ENCODE measurements at regions not wholly inside any gene's neighbourhood (a gene's known extent, or its start where the extent isn't known, plus 50 kb on each side); places are given as distances from the start of the nearest gene placed in this dataset.

DNA sequence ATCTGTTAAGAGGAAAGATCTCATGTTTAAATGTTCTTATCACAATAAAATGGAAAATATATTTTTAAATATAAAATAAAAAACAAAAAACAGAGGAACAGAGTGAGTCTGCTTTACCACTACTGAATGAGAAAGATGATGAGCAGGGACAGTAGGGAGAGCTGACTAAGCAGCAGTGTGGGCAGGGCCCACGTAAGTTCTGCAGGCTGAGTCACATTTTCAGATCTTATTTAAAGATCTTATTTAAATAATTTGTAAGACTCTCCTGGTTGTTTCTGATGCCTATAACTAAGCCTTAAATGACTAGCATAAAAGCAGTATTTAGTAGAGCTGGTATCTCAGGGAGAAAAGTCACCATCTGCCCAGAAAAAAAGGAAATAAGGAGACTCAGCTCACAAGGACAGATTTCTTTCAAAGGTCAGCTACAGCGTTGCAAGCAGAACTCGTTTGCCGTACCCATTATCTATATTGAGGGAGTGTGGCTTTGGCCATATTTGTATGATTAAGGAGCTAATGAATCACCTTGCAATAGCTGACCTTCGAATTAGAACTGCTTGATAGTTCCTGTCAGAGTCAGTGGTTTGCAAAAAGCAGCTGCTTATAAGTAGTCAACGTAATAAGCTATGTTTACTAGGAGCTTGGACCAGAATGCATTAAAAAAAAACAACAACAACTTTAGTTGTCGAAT lies 322.1 kb upstream of the CHAC2 start:
- DNase-seq, result no peak

DNA sequence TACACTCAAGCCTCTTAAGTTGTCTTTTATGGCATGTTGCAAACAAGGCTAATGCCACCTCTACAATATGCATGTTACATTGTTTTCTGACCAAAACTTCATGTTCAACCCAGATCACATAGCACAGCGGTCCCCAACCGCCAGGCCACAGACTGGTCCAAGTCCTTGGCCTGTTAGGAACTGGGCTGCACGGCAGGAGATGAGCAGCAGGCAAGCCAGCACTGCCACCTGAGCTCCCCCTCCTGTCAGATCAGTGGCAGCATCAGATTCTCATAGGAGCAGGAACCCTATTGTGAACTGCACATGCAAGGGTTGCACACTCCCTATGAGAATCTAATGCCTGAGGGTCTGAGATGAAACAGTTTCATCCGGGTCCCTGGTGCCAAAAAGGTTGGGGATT lies 324.8 kb upstream of the CHAC2 start:
- no peak for DNase-seq

GRCh38 chr2:53442093-53442492 lies 325.5 kb upstream of the CHAC2 start:
- no peak for DNase-seq

DNA sequence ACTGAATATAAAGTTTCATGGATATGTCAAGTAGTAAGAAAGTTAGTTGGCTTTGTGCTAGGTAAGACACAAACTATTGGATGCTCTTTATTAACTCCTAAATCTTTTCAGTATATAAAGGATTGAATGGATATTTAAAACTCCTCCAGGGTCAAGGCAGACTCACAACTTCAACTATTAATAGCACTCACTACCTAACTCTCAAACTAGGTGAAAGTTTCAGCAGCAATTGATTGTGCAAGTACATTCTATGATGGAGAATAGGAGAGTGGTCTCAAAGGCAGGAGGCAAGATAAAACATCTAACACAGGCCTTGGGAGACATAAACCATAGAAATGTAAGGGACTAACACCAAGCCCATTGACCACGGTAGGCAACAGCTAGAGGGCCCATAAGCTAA lies 328.9 kb upstream of the CHAC2 start:
- no peak for DNase-seq

- no peak for DNase-seq
These were observed 329.5 kb upstream of the CHAC2 start for GRCh38 chr2:53438100-53438499.

- DNase-seq, result no peak
These were observed 330.2 kb upstream of the CHAC2 start for GRCh38 chr2:53437371-53437770.

GRCh38 chr2:53436882-53437281 lies 330.7 kb upstream of the CHAC2 start:
- DNase-seq, result no peak

GRCh38 chr2:53435610-53436009 lies 332.0 kb upstream of the CHAC2 start:
- DNase-seq, result no peak

- DNase-seq, result no peak
These were observed 333.1 kb upstream of the CHAC2 start for GRCh38 chr2:53434466-53434865.

GRCh38 chr2:53432936-53433335 lies 334.7 kb upstream of the CHAC2 start:
- no peak for DNase-seq

- DNase-seq, result no peak
These were observed 337.7 kb upstream of the CHAC2 start for GRCh38 chr2:53429901-53430300.

- no peak for DNase-seq
These were observed 342.7 kb upstream of the CHAC2 start for GRCh38 chr2:53424902-53425301.

GRCh38 chr2:53423465-53423864 lies 344.1 kb upstream of the CHAC2 start:
- no peak for DNase-seq

DNA sequence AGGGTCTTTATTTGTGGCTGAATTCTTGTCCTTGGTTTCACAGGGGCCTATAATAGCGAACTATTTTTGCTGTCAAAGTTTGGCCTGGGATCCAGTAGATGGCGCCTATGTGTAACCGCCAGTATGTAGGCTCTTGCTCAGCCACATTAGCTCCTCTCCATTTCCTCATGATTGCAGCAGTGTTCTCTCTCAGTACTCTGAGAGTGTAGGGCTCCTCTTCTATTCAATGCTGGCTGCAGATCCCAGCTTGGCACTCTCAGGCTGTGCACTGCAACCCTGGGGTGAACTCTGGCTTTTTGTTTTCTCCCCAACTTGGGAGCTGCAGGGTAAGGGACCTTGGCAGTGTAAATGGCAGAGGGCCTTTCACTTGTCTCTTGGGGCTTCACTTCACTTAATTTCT lies 344.6 kb upstream of the CHAC2 start:
- peak; percentile 26 for DNase-seq

- DNase-seq, result no peak
These were observed 350.2 kb upstream of the CHAC2 start for GRCh38 chr2:53417385-53417784.

GRCh38 chr2:53407363-53408080 lies 360.1 kb upstream of the CHAC2 start:
- DNase-seq, result no peak

DNA sequence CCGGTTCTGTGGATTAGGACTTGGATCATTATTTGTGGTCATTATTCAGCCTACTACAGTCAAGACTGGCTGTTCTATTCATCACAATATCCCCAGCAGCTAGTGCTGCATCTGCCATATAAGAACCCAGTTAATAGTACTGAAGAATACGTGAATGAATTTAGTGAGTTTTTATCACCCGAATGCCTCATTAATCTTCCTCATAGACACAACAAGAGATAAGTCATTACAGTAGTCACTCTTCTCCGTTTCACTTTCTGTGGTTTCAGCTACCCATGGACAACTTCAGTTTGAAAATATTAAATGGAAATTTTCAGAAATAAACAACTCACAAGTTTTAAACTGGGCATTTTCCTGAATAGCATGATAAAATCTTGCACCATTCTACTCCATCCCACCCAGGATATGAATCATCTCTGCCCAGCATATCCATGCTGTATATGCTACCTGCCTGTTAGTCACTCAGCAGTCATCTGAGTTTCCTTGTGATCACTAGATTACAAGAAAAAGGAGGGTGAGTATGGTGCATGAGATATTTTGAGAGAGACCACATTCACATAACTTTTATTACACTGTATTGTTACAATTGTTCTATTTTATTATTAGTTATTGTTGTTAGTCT lies 363.7 kb upstream of the CHAC2 start:
- DNase-seq, result no peak

DNA sequence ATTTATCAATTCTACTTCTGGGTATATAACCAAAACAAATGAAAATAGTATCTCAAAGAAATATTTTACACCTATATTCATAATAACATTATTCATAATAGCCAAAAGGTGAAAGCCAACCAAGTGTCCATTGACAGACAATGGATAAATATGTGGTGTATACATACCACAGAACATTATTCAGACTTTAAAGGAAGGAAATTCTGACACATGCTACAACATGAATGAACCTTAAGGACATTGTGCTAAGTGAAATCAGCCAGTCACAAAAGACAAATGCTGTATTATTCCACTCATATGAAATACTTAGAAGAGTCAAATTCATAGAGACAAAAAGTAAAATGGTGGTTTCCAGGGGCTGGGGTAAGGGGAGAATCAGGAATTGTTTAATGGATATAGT lies 370.5 kb upstream of the CHAC2 start:
- DNase-seq, result no peak

DNA sequence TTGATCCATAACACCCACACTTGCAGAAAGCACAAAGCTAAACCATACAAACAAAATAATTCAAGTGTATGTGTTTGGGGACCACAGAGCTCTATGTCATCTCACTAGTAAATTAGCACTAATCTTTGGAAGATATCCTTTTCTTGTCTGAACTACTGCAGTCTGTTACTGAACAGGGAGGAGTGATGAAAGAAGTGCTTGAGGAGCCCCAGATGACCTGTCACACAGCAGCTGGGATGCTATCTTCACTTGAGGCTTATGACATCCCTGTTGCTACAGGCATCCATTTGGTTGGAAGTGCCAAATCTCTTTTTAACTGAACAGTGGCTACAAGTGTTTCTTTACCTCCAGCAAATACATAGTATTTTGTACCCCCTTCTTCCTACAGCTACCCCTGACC lies 386.3 kb upstream of the CHAC2 start:
- DNase-seq, result no peak

GRCh38 chr2:53379547-53379946 lies 388.1 kb upstream of the CHAC2 start:
- DNase-seq, result no peak

DNA sequence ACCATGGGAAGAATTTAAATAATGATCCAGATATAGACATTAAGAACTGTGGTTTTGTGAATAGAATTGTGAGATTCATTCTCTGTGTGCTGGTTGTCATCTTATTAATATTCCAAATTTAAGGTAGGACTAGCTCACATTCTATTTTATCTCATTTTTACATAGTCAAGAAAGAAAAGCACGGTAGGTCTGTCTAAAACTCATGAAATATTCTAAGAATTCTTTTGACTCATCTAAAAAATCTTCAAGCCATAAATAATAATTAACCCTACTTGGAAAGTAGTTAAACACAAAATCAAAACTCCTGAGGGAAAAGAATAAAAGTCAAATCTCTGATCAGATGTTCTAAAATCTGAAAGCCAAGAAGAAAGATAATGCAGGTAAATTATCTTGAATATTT lies 388.8 kb upstream of the CHAC2 start:
- no peak for DNase-seq

- DNase-seq, result no peak
These were observed 394.5 kb upstream of the CHAC2 start for GRCh38 chr2:53373126-53373525.

- no peak for DNase-seq
These were observed 401.1 kb upstream of the CHAC2 start for GRCh38 chr2:53366543-53366942.

DNA sequence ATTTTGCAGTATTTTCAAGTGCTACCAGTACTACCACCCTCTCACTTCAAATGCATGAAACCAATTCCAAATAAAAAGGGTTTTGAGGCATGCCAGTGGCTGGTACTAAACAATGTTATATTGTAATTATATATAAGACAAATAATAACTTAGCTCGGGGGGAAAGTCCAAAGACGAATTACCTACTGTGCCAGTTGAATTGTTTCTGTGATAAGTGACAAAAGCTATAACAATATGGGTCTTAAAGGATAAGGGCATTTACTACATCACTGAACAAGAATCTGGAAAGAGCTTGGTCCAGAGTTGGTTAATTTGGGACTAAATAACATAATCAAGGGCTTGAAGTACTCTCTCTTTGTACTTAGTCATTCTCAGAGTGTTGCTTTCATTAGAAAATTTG lies 404.7 kb upstream of the CHAC2 start:
- DNase-seq, result no peak
